Uterus (tissue), 3 donors: ENCODE measurements at regions not wholly inside any gene's neighbourhood (a gene's known extent, or its start where the extent isn't known, plus 50 kb on each side); places are given as distances from the start of the nearest gene placed in this dataset. TPM values are rescaled to one million over a fixed set of nuclear protein-coding genes. Genes with fewer than 3 reads are reported as not detected.

Experiments used
- DNase-seq, 2 donors: peaks; one replicate each; pipeline ENCODE4 v3.0.0-alpha.2; 2019 to 2020
- H3K27ac ChIP-seq, 2 donors: fragments of 200-600 bp; sonication (generic); 1 replicate in 1 of 2; 2 replicates in 1 of 2; pipeline ENCODE4 v1.5.1; 2016 to 2018
- H3K27me3 ChIP-seq, 2 donors: fragments of 200-600 bp; sonication (generic); one replicate each; pipeline ENCODE4 v1.5.1; 2018 to 2019; ENCODE audit warnings: control low read depth in 1 of 2
- H3K36me3 ChIP-seq, 2 donors: fragments of 200-600 bp; sonication (generic); one replicate each; pipeline ENCODE4 v1.5.1; 2019; ENCODE audit warnings: control low read depth in 1 of 2
- H3K4me1 ChIP-seq, 2 donors: fragments of 200-600 bp; sonication (generic); one replicate each; pipeline ENCODE4 v1.5.1; 2018 to 2019; ENCODE audit warnings: control low read depth in 1 of 2
- H3K4me3 ChIP-seq, 2 donors: fragments of 200-600 bp; sonication (generic); 1 replicate in 1 of 2; 2 replicates in 1 of 2; pipeline ENCODE4 v1.5.1; 2018 to 2019; ENCODE audit warnings: mild to moderate bottlenecking in 1 of 2
- H3K9me3 ChIP-seq, 2 donors: fragments of 200-600 bp; sonication (generic); one replicate each; pipeline ENCODE4 v1.5.1; 2019; ENCODE audit warnings: control low read depth in 1 of 2
- POLR2A ChIP-seq, 2 donors: fragments of 450-650 bp; IDR thresholded peaks; one replicate each; pipeline ENCODE4 v1.6.1; 2016; ENCODE audit warnings: antibody characterized with exemption in 2 of 2, mild to moderate bottlenecking in 1 of 2, moderate library complexity in 1 of 2
- intact Hi-C: fragments of 100-400 bp; cut with DNase I; formaldehyde crosslinking; loops from one replicate; pipeline ENCODE4 v1.15.1; 2023; ENCODE audit warnings: low total_unique reads
- small RNA-seq: library from RNA; depleted of rRNA; stranded (forward); fragments of <200 nt; gene quantifications from one replicate; pipeline ENCODE3, GENCODE V24; 2016
- TF ChIP-seq, protein P1 (sequence below), 4 experiments: fragments of 200-600 bp in 2 of 4; fragments of 450-650 bp in 2 of 4; sonication (generic) in 2 of 4; IDR thresholded peaks; one replicate each; pipeline ENCODE4 v1.5.1; 2016 to 2019; ENCODE audit warnings: antibody characterized with exemption in 4 of 4, mild to moderate bottlenecking in 2 of 4, moderate library complexity in 1 of 4
- donor health status: DM: yes; HTN: yes; CAD: no.

DNA sequence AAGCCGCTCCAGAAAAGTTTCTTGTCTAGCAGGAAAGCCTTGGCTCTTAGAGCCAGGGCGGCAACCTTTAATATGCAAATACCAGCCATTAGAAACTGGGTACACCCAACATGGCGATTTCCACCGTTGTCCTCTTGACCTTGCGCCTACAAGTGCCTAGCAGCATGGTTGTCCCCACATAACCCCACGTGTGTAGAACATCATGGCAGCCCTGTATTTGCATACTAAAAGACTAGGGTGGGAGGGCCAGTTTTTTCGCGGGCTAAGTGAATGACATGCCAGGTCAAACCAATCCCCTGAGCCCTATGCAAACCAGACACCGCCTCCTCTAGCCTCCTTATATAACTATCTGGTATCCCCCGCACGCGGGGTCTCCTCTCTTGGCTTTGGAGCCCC, 58.4 kb upstream of the FZD8 start:
- intact Hi-C loops: no loop called here
- DNase-seq: no peak
- H3K4me3 ChIP-seq: no peak overlapping the region
- H3K4me1 ChIP-seq: no peaks in the 10 kb centered on the region
- no peaks in the 10 kb centered on the region for H3K27me3 ChIP-seq
- H3K27ac ChIP-seq: no peak overlapping the region
- TF ChIP-seq, protein P1, sequence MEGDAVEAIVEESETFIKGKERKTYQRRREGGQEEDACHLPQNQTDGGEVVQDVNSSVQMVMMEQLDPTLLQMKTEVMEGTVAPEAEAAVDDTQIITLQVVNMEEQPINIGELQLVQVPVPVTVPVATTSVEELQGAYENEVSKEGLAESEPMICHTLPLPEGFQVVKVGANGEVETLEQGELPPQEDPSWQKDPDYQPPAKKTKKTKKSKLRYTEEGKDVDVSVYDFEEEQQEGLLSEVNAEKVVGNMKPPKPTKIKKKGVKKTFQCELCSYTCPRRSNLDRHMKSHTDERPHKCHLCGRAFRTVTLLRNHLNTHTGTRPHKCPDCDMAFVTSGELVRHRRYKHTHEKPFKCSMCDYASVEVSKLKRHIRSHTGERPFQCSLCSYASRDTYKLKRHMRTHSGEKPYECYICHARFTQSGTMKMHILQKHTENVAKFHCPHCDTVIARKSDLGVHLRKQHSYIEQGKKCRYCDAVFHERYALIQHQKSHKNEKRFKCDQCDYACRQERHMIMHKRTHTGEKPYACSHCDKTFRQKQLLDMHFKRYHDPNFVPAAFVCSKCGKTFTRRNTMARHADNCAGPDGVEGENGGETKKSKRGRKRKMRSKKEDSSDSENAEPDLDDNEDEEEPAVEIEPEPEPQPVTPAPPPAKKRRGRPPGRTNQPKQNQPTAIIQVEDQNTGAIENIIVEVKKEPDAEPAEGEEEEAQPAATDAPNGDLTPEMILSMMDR (IDR thresholded peaks at IDR 0.05): no peak
- no peak for TF ChIP-seq POLR2A (IDR thresholded peaks at IDR 0.05)
- H3K9me3 ChIP-seq: no peaks in the 10 kb centered on the region
- H3K36me3 ChIP-seq: no peaks in the 10 kb centered on the region

- H3K27ac ChIP-seq: no peak overlapping the region
- TF ChIP-seq POLR2A (IDR thresholded peaks at IDR 0.05): no peak
- no peak overlapping the region for H3K4me3 ChIP-seq
- no peaks in the 10 kb centered on the region for H3K9me3 ChIP-seq
- H3K36me3 ChIP-seq: no peaks in the 10 kb centered on the region
- no peaks in the 10 kb centered on the region for H3K4me1 ChIP-seq
- DNase-seq: no peak
- H3K27me3 ChIP-seq: no peaks in the 10 kb centered on the region
- intact Hi-C loops: no loop called here
Observed at GRCh38 chr10:35699848-35700486, 57.9 kb upstream of the FZD8 start.

GRCh38 chr10:35696392-35697287, 54.5 kb upstream of the FZD8 start:
- DNase-seq: no peak
- Histone ChIP-seq H3K9me3 (no peaks in the 10 kb centered on the region), H3K36me3 (no peaks in the 10 kb centered on the region), H3K4me3 (no peak overlapping the region), H3K27me3 (no peaks in the 10 kb centered on the region), H3K4me1 (no peaks in the 10 kb centered on the region), H3K27ac (no peak overlapping the region)
- TF ChIP-seq POLR2A (IDR thresholded peaks at IDR 0.05): no peak
- TF ChIP-seq, protein P1 (IDR thresholded peaks at IDR 0.05): no peak
- intact Hi-C loops: no loop called here

GRCh38 chr10:35693800-35694199, 51.7 kb upstream of the FZD8 start:
- H3K27ac ChIP-seq: no peak overlapping the region
- H3K9me3 ChIP-seq: no peaks in the 10 kb centered on the region
- TF ChIP-seq POLR2A (IDR thresholded peaks at IDR 0.05): no peak
- TF ChIP-seq, protein P1 (IDR thresholded peaks at IDR 0.05): no peak
- no peaks in the 10 kb centered on the region for H3K27me3 ChIP-seq
- no peak overlapping the region for H3K4me3 ChIP-seq
- intact Hi-C loops: no loop called here
- H3K36me3 ChIP-seq: no peaks in the 10 kb centered on the region
- DNase-seq: no peak
- H3K4me1 ChIP-seq: no peaks in the 10 kb centered on the region

Small RNA genes lying in the stretch of these regions (small RNA-seq; reads per million reads assigned to genes)
- gene RF00019: not detected
- not detected for gene RF00561
